Natural killer cell (primary cell): ENCODE measurements at regions not wholly inside any gene's neighbourhood (a gene's known extent, or its start where the extent isn't known, plus 50 kb on each side); places are given as distances from the start of the nearest gene placed in this dataset.

ENCODE experiments used
- ATAC-seq, 3 donors: fragments of 150-1000 bp in 2 of 3; fragments of 200-7000 bp in 1 of 3; cut with Tn5 transposase; 1 replicate in 1 of 3; 2 replicates in 2 of 3; pipeline ENCODE4 v1.10.0; 2021; ENCODE audit warnings: mild to moderate bottlenecking in 2 of 3, moderate library complexity in 2 of 3
- DNase-seq, 2 donors: peaks; one replicate each; pipeline versions ENCODE4 v3.0.0 to v3.0.0-alpha.2; 2013 to 2021; ENCODE audit warnings: mixed read lengths in 1 of 2
- H3K27ac ChIP-seq: one replicate; pipeline ENCODE4 v1.5.1; 2013; ENCODE audit warnings: mild to moderate bottlenecking, low read length
- H3K27me3 ChIP-seq: one replicate; pipeline ENCODE4 v1.6.1; 2013; ENCODE audit warnings: low read length; ENCODE audit not compliant: control insufficient read depth, insufficient read depth
- H3K36me3 ChIP-seq: one replicate; pipeline ENCODE4 v1.6.1; 2013; ENCODE audit warnings: low read length; ENCODE audit not compliant: control insufficient read depth, insufficient read depth
- H3K4me1 ChIP-seq: one replicate; pipeline ENCODE4 v1.6.1; 2013; ENCODE audit warnings: low read length; ENCODE audit not compliant: control insufficient read depth, insufficient read depth
- H3K4me3 ChIP-seq: one replicate; pipeline ENCODE4 v1.5.1; 2013; ENCODE audit warnings: low read length
- H3K9me3 ChIP-seq: one replicate; pipeline ENCODE4 v1.6.1; 2013; ENCODE audit warnings: low read length; ENCODE audit not compliant: control insufficient read depth, insufficient read depth
- H3K27ac Mint-ChIP-seq, 2 donors: one replicate each; pipeline ENCODE4 v1.8.0; 2022; ENCODE audit warnings: mild to moderate bottlenecking in 2 of 2, mixed read lengths in 2 of 2, moderate library complexity in 1 of 2
- H3K27me3 Mint-ChIP-seq, 2 donors: one replicate each; pipeline ENCODE4 v1.8.0; 2022; ENCODE audit warnings: low read depth in 2 of 2, mixed read lengths in 2 of 2
- H3K36me3 Mint-ChIP-seq: one replicate; pipeline ENCODE4 v1.8.0; 2022; ENCODE audit warnings: mixed read lengths
- H3K4me1 Mint-ChIP-seq, 2 donors: one replicate each; pipeline ENCODE4 v1.8.0; 2022; ENCODE audit warnings: mixed read lengths in 2 of 2
- H3K4me3 Mint-ChIP-seq: one replicate; pipeline ENCODE4 v1.8.0; 2022; ENCODE audit warnings: mild to moderate bottlenecking, moderate library complexity, mixed read lengths
- H3K9me3 Mint-ChIP-seq, 2 donors: one replicate each; pipeline ENCODE4 v1.8.0; 2022; ENCODE audit warnings: mixed read lengths in 2 of 2
- CTCF ChIP-seq: fragments of 200-600 bp; IDR thresholded peaks from one replicate; pipeline ENCODE4 v1.8.0; 2022; ENCODE audit warnings: antibody characterized with exemption
- WGBS: methylation state at CpG from one replicate; pipeline ENCODE4 v1.1.7; 2013; ENCODE audit warnings: missing lambda C conversion rate; ENCODE audit not compliant: insufficient coverage; 5-methylcytosine and 5-hydroxymethylcytosine counted together
- intact Hi-C: fragments of 100-400 bp; cut with micrococcal nuclease; formaldehyde crosslinking; loops from one replicate; pipeline ENCODE4 v1.14.2; 2022

DNA sequence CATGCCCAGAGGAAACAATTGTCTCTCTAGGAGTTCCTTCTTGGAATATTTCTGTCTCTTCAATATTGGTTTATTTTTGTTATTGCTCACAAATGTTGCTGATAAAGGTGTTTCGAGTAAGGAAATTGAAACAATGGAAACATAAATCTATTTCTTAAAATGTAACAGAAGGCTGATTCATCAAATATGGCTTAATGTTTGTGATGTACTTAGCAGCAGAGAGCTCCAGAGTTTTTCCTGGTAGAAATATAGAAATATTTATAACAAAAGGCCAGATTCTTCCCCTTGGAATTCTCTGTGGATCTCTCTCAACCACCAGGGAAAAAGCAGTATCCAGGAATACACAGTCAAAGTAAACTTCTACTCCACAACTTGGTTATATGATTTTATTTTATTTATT lies 149.2 kb upstream of the LRIG3 start:
- Histone ChIP-seq H3K4me1 (no peaks in the 10 kb centered on the region), H3K9me3 (no peaks in the 10 kb centered on the region), H3K4me3 (no peak overlapping the region), H3K27me3 (no peaks in the 10 kb centered on the region), H3K27ac (no peak overlapping the region), H3K36me3 (no peaks in the 10 kb centered on the region)
- DNase-seq: no peak
- no peak overlapping the region for H3K27ac Mint-ChIP-seq
- intact Hi-C loops: no loop called here
- ATAC-seq: no peak
- no peaks in the 10 kb centered on the region for H3K4me1 Mint-ChIP-seq
- no peaks in the 10 kb centered on the region for H3K36me3 Mint-ChIP-seq
- H3K4me3 Mint-ChIP-seq: no peak overlapping the region
- no CpG with 5 or more reads among the region's 1 CpG for WGBS
- no peak for TF ChIP-seq CTCF
- H3K27me3 Mint-ChIP-seq: no peaks in the 10 kb centered on the region
- peaks cover 9 to 10% of the 10 kb centered on the region in 2 donors for H3K9me3 Mint-ChIP-seq

DNA sequence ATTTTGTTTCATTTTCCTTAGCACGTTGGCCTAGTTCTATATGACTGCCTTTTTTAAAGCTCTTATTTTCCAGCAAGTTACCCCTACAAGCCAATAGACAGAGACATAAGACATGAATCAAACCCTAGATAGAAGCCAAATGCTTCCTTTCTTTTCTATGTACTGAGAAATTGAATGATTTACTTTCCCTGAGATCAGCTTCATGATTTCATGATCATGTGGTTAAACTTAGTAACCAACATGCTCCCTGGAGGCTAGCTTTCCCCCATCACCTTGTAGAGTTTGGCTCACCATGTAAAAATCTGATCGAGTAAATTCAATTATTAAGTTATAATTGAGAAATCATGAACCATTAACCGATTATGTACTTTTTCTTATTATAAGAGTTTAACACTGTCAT lies 148.1 kb upstream of the LRIG3 start:
- Mint-ChIP-seq H3K9me3 (peaks cover 8% of the 10 kb centered on the region in 2 donors), H3K4me3 (no peak overlapping the region), H3K27me3 (no peaks in the 10 kb centered on the region), H3K36me3 (no peaks in the 10 kb centered on the region), H3K27ac (no peak overlapping the region), H3K4me1 (no peaks in the 10 kb centered on the region)
- Histone ChIP-seq H3K4me1 (no peaks in the 10 kb centered on the region), H3K27me3 (no peaks in the 10 kb centered on the region), H3K36me3 (no peaks in the 10 kb centered on the region), H3K9me3 (no peaks in the 10 kb centered on the region), H3K4me3 (no peak overlapping the region), H3K27ac (no peak overlapping the region)
- ATAC-seq: no peak
- WGBS: 81% methylated on average over 1 of the region's 3 CpGs
- DNase-seq: no peak
- no peak for TF ChIP-seq CTCF
- intact Hi-C loops: no loop called here

DNA sequence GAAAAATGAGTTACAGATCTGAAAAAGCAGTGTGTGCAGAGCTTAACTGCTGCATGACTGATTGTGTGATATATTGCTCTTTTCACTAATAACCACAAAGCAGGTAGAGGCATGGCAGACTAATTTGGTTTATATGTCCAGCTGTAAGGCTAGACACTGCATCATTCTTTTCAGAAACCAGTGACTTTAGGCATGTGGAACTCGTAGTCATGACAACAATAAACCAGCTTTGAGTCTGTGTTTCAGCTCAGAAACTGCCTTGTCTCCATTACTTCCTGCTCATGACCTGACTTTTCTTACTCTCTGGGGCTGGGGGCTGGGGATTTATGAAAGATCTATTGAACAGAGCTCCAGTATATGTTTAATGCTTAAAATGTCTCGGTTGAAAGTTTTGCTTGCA lies 146.8 kb upstream of the LRIG3 start:
- no peaks in the 10 kb centered on the region for H3K9me3 ChIP-seq
- H3K4me1 ChIP-seq: no peaks in the 10 kb centered on the region
- no peak for TF ChIP-seq CTCF
- H3K27ac ChIP-seq: no peak overlapping the region
- Mint-ChIP-seq H3K27ac (no peak overlapping the region), H3K27me3 (no peaks in the 10 kb centered on the region), H3K36me3 (no peaks in the 10 kb centered on the region), H3K9me3 (peaks cover 6 to 8% of the 10 kb centered on the region in 2 donors), H3K4me1 (no peaks in the 10 kb centered on the region), H3K4me3 (no peak overlapping the region)
- H3K4me3 ChIP-seq: no peak overlapping the region
- intact Hi-C loops: no loop called here
- DNase-seq (no peak), ATAC-seq (no peak)
- 48% methylated on average over 2 of the region's 2 CpGs for WGBS
- no peaks in the 10 kb centered on the region for H3K36me3 ChIP-seq
- no peaks in the 10 kb centered on the region for H3K27me3 ChIP-seq

- Mint-ChIP-seq H3K27ac (no peak overlapping the region), H3K36me3 (no peaks in the 10 kb centered on the region), H3K9me3 (peaks cover 3 to 8% of the 10 kb centered on the region in 2 donors), H3K4me3 (no peak overlapping the region), H3K27me3 (no peaks in the 10 kb centered on the region), H3K4me1 (no peaks in the 10 kb centered on the region)
- intact Hi-C loops: no loop called here
- Histone ChIP-seq H3K27me3 (no peaks in the 10 kb centered on the region), H3K27ac (no peak overlapping the region), H3K9me3 (no peaks in the 10 kb centered on the region), H3K4me3 (no peak overlapping the region), H3K4me1 (no peaks in the 10 kb centered on the region), H3K36me3 (no peaks in the 10 kb centered on the region)
- ATAC-seq: no peak
- no peak for DNase-seq
- WGBS: 55% methylated on average over 1 of the region's 1 CpG
- no peak for TF ChIP-seq CTCF
Observed at GRCh38 chr12:59066445-59066844, 146.1 kb upstream of the LRIG3 start.
